ENCODE measurements at regions not wholly inside any gene's neighbourhood (a gene's known extent, or its start where the extent isn't known, plus 50 kb on each side); places are given as distances from the start of the nearest gene placed in this dataset.

DNA sequence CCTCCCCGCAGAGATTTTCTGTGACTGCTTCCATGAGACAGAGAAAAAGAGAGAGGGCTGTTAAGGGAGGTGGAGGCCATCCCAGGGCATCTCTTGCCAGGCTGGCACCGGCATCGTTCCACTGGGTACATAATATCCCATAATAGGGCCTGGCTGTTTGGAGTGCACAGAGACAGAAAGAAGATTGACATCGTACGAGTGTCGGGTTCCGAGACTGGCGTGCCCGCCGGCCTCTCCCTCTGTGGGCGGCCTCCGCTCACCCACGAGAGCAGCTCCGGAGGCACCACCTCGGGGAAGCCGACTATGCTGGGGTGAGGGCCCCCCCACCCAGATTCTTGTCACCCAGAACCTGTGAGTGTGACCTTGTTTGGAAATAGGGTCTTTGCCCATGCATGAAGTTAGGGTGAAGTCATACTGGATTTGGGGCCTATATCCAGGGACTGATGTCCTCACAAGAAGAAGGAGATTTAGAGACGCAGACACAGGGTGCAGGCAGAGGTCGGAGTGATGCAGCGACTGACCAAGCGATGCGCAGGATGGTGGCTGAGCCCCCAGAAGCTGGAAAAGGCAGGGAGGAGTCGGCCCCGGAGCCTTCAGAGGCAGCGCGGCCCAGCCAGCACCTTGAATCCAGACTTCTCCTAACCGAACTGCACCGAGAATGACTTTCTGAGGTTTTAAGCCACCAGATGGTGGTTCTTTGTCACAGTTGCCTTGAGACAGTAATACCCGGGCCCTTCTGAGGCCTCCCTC is 101.8 kb upstream of the CIBAR2 start:
- TF ChIP-seq, protein P1, sequence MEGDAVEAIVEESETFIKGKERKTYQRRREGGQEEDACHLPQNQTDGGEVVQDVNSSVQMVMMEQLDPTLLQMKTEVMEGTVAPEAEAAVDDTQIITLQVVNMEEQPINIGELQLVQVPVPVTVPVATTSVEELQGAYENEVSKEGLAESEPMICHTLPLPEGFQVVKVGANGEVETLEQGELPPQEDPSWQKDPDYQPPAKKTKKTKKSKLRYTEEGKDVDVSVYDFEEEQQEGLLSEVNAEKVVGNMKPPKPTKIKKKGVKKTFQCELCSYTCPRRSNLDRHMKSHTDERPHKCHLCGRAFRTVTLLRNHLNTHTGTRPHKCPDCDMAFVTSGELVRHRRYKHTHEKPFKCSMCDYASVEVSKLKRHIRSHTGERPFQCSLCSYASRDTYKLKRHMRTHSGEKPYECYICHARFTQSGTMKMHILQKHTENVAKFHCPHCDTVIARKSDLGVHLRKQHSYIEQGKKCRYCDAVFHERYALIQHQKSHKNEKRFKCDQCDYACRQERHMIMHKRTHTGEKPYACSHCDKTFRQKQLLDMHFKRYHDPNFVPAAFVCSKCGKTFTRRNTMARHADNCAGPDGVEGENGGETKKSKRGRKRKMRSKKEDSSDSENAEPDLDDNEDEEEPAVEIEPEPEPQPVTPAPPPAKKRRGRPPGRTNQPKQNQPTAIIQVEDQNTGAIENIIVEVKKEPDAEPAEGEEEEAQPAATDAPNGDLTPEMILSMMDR (conservative IDR thresholded peaks at IDR 0.05): no peak
- no peak for TF ChIP-seq ZFX (IDR thresholded peaks at IDR 0.05)

Measured in C4-2B (cell line).